Esophagus muscularis mucosa (tissue), 3 donors: ENCODE measurements at regions not wholly inside any gene's neighbourhood (a gene's known extent, or its start where the extent isn't known, plus 50 kb on each side); places are given as distances from the start of the nearest gene placed in this dataset.

ENCODE experiments used
- CTCF ChIP-seq, 3 experiments: fragments of 200-600 bp in 2 of 3; fragments of 450-650 bp in 1 of 3; sonication (generic) in 2 of 3; IDR thresholded peaks; one replicate each; pipeline ENCODE4 v1.5.1; 2017 to 2019; ENCODE audit warnings: antibody characterized with exemption in 3 of 3, mild to moderate bottlenecking in 2 of 3, moderate library complexity in 1 of 3
- POLR2A ChIP-seq: fragments of 450-650 bp; IDR thresholded peaks from one replicate; pipeline ENCODE4 v1.6.1; 2017; ENCODE audit warnings: antibody characterized with exemption, moderate library complexity, mild to moderate bottlenecking, low read depth

- no peak for TF ChIP-seq CTCF (IDR thresholded peaks at IDR 0.05)
- no peak for TF ChIP-seq POLR2A
These were observed 650.7 kb downstream of the FAM181B start for GRCh38 chr11:82082976-82083375.
